ENCODE measurements at regions not wholly inside any gene's neighbourhood (a gene's known extent, or its start where the extent isn't known, plus 50 kb on each side); places are given as distances from the start of the nearest gene placed in this dataset.

DNA sequence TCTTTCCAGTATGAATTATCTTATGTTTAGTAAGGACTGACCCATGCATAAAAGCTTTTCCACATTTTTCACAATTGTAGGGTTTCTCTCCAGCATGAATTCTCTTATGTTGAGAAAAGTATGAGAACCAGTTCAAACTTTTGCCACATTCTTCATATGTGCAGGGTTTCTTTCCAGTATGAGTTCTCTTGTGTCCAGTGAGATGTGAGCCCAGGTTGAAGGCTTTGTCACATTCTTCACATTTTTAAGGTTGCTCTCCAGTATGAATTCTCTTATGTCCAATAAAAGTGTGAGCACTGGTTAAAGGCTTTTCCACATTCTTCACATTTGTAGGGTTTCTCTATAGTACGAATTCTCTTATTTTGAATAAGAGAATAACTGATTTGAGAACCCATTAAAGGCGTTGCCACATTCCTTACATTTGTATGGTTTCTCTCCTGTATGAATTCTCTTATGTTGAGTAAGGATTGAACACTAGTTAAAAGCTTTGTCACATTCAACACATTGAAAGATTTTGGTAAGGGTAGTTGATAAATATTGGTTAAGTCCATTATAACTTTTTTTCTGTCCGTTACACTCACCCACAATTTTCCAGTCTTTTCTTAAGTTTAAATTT, 911.0 kb upstream of the ZNF722 start:
- TF ChIP-seq, protein P1, sequence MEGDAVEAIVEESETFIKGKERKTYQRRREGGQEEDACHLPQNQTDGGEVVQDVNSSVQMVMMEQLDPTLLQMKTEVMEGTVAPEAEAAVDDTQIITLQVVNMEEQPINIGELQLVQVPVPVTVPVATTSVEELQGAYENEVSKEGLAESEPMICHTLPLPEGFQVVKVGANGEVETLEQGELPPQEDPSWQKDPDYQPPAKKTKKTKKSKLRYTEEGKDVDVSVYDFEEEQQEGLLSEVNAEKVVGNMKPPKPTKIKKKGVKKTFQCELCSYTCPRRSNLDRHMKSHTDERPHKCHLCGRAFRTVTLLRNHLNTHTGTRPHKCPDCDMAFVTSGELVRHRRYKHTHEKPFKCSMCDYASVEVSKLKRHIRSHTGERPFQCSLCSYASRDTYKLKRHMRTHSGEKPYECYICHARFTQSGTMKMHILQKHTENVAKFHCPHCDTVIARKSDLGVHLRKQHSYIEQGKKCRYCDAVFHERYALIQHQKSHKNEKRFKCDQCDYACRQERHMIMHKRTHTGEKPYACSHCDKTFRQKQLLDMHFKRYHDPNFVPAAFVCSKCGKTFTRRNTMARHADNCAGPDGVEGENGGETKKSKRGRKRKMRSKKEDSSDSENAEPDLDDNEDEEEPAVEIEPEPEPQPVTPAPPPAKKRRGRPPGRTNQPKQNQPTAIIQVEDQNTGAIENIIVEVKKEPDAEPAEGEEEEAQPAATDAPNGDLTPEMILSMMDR (IDR thresholded peaks at IDR 0.05) = no peak

DNA sequence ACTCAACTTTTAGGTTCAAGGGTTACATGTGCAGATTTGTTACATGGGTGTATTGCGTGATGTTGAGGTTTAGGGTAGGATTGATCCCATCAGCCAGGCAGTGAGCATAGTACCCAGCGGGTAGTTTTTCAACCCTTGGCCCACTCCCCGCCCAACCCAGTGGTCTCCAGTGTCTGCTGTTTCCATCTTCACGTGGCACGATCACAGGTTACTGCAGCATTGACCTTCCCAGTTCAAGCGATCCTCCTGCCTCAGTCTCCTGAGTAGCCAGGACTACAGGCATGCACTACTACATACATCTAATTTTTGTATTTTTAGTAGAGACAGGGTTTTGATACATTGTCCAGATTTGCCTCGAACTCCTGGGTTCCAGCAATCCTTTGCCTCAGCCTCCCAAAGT, 905.7 kb upstream of the ZNF722 start:
- Histone ChIP-seq H3K27me3 (no peaks in the 10 kb centered on the region), H3K9me3 (peaks cover 0 to 23% (median 16%) of the 10 kb centered on the region in 3 donors), H3K36me3 (no peaks in the 10 kb centered on the region), H3K4me1 (no peaks in the 10 kb centered on the region), H3K4me3 (no peak overlapping the region), H3K27ac (no peak overlapping the region)
- DNase-seq = no peak
- intact Hi-C loops (cut with DNase I; ENCODE audit: low total_unique reads) = no loop called here
- TF ChIP-seq, protein P1 (IDR thresholded peaks at IDR 0.05) = no peak

More for the DNA sequence above, 911.0 kb upstream of the ZNF722 start:
- Histone ChIP-seq H3K27me3 (no peaks in the 10 kb centered on the region), H3K4me3 (no peak overlapping the region), H3K36me3 (no peaks in the 10 kb centered on the region), H3K4me1 (no peaks in the 10 kb centered on the region), H3K9me3 (peaks cover 0 to 34% (median 31%) of the 10 kb centered on the region in 3 donors), H3K27ac (no peak overlapping the region)
- DNase-seq = no peak
- intact Hi-C loops (cut with DNase I; ENCODE audit: low total_unique reads) = no loop called here

DNA sequence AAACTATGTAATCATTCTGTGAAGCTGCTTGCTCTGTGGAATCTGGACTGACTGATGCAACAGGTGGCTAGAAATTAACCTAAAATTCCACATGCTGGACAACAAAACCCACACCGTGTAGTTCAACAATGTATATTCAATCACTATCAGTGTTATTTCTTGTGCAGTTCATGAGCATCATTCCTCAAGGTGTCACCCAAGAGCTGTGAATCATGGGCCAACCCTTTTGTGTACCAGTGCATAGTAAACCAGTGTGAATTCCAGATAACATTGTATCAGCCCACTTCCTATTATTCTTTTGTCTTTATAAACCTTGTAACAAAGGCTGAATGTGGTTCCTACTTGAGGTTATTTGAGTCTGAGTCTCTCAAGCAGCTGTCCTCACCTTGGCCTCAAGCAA, 905.2 kb upstream of the ZNF722 start:
- H3K27me3 ChIP-seq = no peaks in the 10 kb centered on the region
- H3K36me3 ChIP-seq = no peaks in the 10 kb centered on the region
- H3K9me3 ChIP-seq = peaks cover 0 to 21% (median 11%) of the 10 kb centered on the region in 3 donors
- no peak for DNase-seq
- H3K4me3 ChIP-seq = no peak overlapping the region
- intact Hi-C loops (cut with DNase I; ENCODE audit: low total_unique reads) = no loop called here
- H3K27ac ChIP-seq = no peak overlapping the region
- TF ChIP-seq, protein P1 (IDR thresholded peaks at IDR 0.05) = no peak
- no peaks in the 10 kb centered on the region for H3K4me1 ChIP-seq

DNA sequence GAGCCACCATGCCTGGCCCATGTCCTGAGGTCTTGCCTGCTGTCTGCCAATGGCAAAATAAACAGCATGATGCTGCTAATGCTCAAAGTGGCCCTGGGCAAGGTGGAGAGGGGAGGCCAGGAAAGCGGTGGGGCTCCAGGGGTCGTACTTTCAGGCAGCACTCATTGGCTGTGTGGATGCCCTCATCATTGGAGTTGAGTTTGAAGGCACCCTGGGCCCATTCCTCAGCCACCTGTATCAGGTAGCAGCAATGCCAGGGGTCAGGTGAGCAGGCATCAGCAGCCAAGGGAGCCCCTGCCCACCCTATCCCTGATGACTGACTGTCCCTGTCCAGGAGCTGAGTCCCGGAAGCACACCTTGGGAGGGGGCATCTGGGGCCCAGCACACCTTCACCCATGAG, 902.5 kb upstream of the ZNF722 start:
- no peak overlapping the region for H3K27ac ChIP-seq
- intact Hi-C loops (cut with DNase I; ENCODE audit: low total_unique reads) = no loop called here
- TF ChIP-seq, protein P1 (IDR thresholded peaks at IDR 0.05) = no peak
- peaks cover 0 to 18% (median 4%) of the 10 kb centered on the region in 3 donors for H3K9me3 ChIP-seq
- H3K27me3 ChIP-seq = no peaks in the 10 kb centered on the region
- no peaks in the 10 kb centered on the region for H3K36me3 ChIP-seq
- no peaks in the 10 kb centered on the region for H3K4me1 ChIP-seq
- no peak for DNase-seq
- H3K4me3 ChIP-seq = no peak overlapping the region

DNA sequence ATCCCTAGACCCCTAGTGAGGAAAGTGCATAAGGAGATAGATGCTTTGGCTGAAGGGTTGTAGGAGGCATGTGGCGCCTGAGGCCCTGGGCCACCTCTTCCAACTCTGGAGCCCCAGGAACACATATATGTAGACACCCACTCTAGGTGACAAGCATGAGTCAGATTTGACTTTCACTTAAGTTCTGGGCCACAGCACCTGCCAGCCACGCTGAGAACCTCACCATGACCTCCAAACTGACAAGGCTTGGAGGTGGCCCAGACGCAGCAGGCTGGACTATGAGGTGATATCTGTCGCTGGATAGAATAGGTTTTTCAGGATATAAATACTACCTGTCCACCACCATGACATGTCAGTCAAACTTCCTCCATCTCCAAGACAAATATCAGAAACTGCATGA, 894.0 kb upstream of the ZNF722 start:
- Histone ChIP-seq H3K27ac (no peak overlapping the region), H3K36me3 (no peaks in the 10 kb centered on the region), H3K9me3 (peaks cover 0 to 13% (median 0%) of the 10 kb centered on the region in 3 donors), H3K4me1 (no peaks in the 10 kb centered on the region), H3K4me3 (no peak overlapping the region), H3K27me3 (no peaks in the 10 kb centered on the region)
- intact Hi-C loops (cut with DNase I; ENCODE audit: low total_unique reads) = no loop called here
- TF ChIP-seq, protein P1 (IDR thresholded peaks at IDR 0.05) = no peak
- DNase-seq = no peak

DNA sequence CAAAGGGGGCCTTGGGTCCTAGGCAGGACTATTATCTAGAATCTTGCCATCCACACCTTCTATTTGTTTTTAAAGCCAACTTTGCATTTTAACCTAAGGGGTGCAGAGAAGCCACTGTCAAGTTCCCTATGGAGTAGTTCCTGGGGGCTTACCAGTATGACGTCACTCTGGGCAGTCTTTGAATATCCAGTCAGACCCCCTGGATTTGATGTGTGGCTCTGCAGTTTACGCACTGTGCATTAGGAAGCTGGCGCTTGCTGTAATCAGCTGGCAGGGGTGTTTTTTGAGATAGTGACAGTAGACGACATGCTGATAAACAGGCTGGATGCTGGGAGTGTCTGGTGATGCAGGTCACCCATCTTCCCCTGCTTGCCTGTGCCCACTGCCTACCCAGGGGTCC, 892.7 kb upstream of the ZNF722 start:
- H3K9me3 ChIP-seq = peaks cover 0 to 15% (median 0%) of the 10 kb centered on the region in 3 donors
- no peak overlapping the region for H3K27ac ChIP-seq
- intact Hi-C loops (cut with DNase I; ENCODE audit: low total_unique reads) = no loop called here
- no peaks in the 10 kb centered on the region for H3K4me1 ChIP-seq
- no peaks in the 10 kb centered on the region for H3K27me3 ChIP-seq
- TF ChIP-seq, protein P1 (IDR thresholded peaks at IDR 0.05) = no peak
- H3K36me3 ChIP-seq = no peaks in the 10 kb centered on the region
- H3K4me3 ChIP-seq = no peak overlapping the region
- DNase-seq = no peak
